DND-41 (cell line): ENCODE measurements at regions not wholly inside any gene's neighbourhood (a gene's known extent, or its start where the extent isn't known, plus 50 kb on each side); places are given as distances from the start of the nearest gene placed in this dataset.

Experiments
- CTCF ChIP-seq: IDR thresholded peaks from 2 replicates; pipeline ENCODE4 v1.5.1; 2012; ENCODE audit warnings: borderline replicate concordance, low read length, moderate library complexity, mild to moderate bottlenecking; ENCODE audit not compliant: poor library complexity, severe bottlenecking; ENCODE audit errors: extremely low read depth
- EZH2 ChIP-seq: IDR thresholded peaks from 3 replicates; pipeline ENCODE4 v1.6.1; 2012; ENCODE audit warnings: borderline replicate concordance, low read depth, mild to moderate bottlenecking, moderate library complexity, low read length, inconsistent platforms; ENCODE audit not compliant: severe bottlenecking

- TF ChIP-seq CTCF (no peak), EZH2 (no peak)
These were observed 540.6 kb upstream of the SPRY2 start for GRCh38 chr13:80881495-80881894.
